Neural cell (in vitro differentiated cells): ENCODE measurements at regions not wholly inside any gene's neighbourhood (a gene's known extent, or its start where the extent isn't known, plus 50 kb on each side); places are given as distances from the start of the nearest gene placed in this dataset.

Source experiments
- H2AFZ ChIP-seq: fragments of 200-600, 300-800 bp; sonication (generic), shearing (Covaris generic); 2 replicates; pipeline ENCODE4 v1.6.0; 2014; ENCODE audit warnings: low read depth, mild to moderate bottlenecking, antibody characterized with exemption, low read length, moderate library complexity
- H3F3A ChIP-seq: fragments of 200-600 bp; shearing (Covaris generic); 2 replicates; pipeline ENCODE4 v1.6.1; 2016; ENCODE audit warnings: mild to moderate bottlenecking, moderate library complexity, mixed read lengths, antibody characterized with exemption, low read length; ENCODE audit not compliant: insufficient read depth, poor library complexity, severe bottlenecking
- H3K27ac ChIP-seq: fragments of 200-600, 300-800 bp; sonication (generic), shearing (Covaris generic); 2 replicates; pipeline ENCODE4 v1.5.1; 2014; ENCODE audit warnings: mild to moderate bottlenecking, low read length, moderate library complexity
- H3K27me3 ChIP-seq: fragments of 300-800, 200-600 bp; sonication (generic), shearing (Covaris generic); 2 replicates; pipeline ENCODE4 v1.6.0; 2014; ENCODE audit warnings: mild to moderate bottlenecking, low read depth, low read length, moderate library complexity; ENCODE audit not compliant: insufficient read depth
- H3K36me3 ChIP-seq: fragments of 300-800, 200-600 bp; sonication (generic), shearing (Covaris generic); 2 replicates; pipeline ENCODE4 v1.5.1; 2014; ENCODE audit warnings: mild to moderate bottlenecking, antibody characterized with exemption, low read length, moderate library complexity; ENCODE audit not compliant: insufficient read depth
- H3K4me2 ChIP-seq: fragments of 300-800, 200-600 bp; sonication (generic), shearing (Covaris generic); 2 replicates; pipeline ENCODE4 v1.6.0; 2014; ENCODE audit warnings: mild to moderate bottlenecking, low read length
- H3K4me3 ChIP-seq: fragments of 300-800, 200-600 bp; sonication (generic), shearing (Covaris generic); 2 replicates; pipeline ENCODE4 v1.5.1; 2014; ENCODE audit warnings: mild to moderate bottlenecking, low read length, moderate library complexity
- H3K79me2 ChIP-seq: fragments of 200-600 bp; shearing (Covaris generic); replicated peaks from 2 replicates; pipeline ENCODE4 v1.6.0; 2014; ENCODE audit warnings: mild to moderate bottlenecking, low read length, moderate library complexity; ENCODE audit not compliant: insufficient read depth
- H3K9ac ChIP-seq: fragments of 300-800, 200-600 bp; sonication (generic), shearing (Covaris generic); 2 replicates; pipeline ENCODE4 v1.6.1; 2016; ENCODE audit warnings: mild to moderate bottlenecking, low read length, mixed read lengths
- H3K9me2 ChIP-seq: fragments of 200-600 bp; shearing (Covaris generic); 2 replicates; pipeline ENCODE4 v1.6.1; 2016; ENCODE audit warnings: mild to moderate bottlenecking, low read length, mixed read lengths; ENCODE audit not compliant: insufficient read depth
- H3K9me3 ChIP-seq: fragments of 200-600, 300-800 bp; sonication (generic), shearing (Covaris generic); 2 replicates; pipeline ENCODE4 v1.6.1; 2016; ENCODE audit warnings: mild to moderate bottlenecking, mixed run types, low read length, moderate library complexity, mixed read lengths
- H4K20me1 ChIP-seq: fragments of 200-600 bp; shearing (Covaris generic); 2 replicates; pipeline ENCODE4 v1.6.1; 2016; ENCODE audit warnings: mild to moderate bottlenecking, mixed run types; ENCODE audit not compliant: insufficient read depth
- EP300 ChIP-seq: fragments of 450-650 bp; conservative IDR thresholded peaks from 2 replicates; pipeline ENCODE4 v1.6.1; 2014; ENCODE audit warnings: antibody characterized with exemption, mild to moderate bottlenecking, moderate library complexity; ENCODE audit not compliant: poor library complexity, severe bottlenecking
- EZH2 ChIP-seq: fragments of 200-600, 300-800 bp; shearing (Covaris generic), sonication (generic); IDR thresholded peaks from 2 replicates; pipeline ENCODE4 v1.6.1; 2014; ENCODE audit warnings: antibody characterized with exemption, low read length, borderline replicate concordance, mild to moderate bottlenecking; ENCODE audit not compliant: insufficient read depth, poor library complexity, severe bottlenecking
- MXI1 ChIP-seq: fragments of 450-650 bp; conservative IDR thresholded peaks from 2 replicates; pipeline ENCODE4 v1.6.1; 2014; ENCODE audit warnings: antibody characterized with exemption, mild to moderate bottlenecking; ENCODE audit not compliant: poor library complexity, severe bottlenecking
- POLR2AphosphoS5 ChIP-seq: IDR thresholded peaks from 2 replicates; pipeline ENCODE4 v1.6.1; 2012
- RAD21 ChIP-seq: fragments of 450-650 bp; conservative IDR thresholded peaks from 2 replicates; pipeline ENCODE4 v1.6.1; 2014; ENCODE audit warnings: antibody characterized with exemption, mild to moderate bottlenecking, moderate library complexity
- SMC3 ChIP-seq: fragments of 450-650 bp; conservative IDR thresholded peaks from 2 replicates; pipeline ENCODE4 v1.6.1; 2014; ENCODE audit warnings: antibody characterized with exemption, mild to moderate bottlenecking, moderate library complexity; ENCODE audit not compliant: poor library complexity
- TAF1 ChIP-seq: IDR thresholded peaks from 2 replicates; pipeline ENCODE4 v1.6.1; 2012; ENCODE audit warnings: low read depth
- TF ChIP-seq, protein P1 (sequence below): IDR thresholded peaks from 2 replicates; pipeline ENCODE4 v1.6.1; 2012; ENCODE audit warnings: borderline replicate concordance
- TF ChIP-seq, protein P2 (sequence below): fragments of 450-650 bp; IDR thresholded peaks from 2 replicates; pipeline ENCODE4 v1.5.1; 2014; ENCODE audit warnings: antibody characterized with exemption, mild to moderate bottlenecking, moderate library complexity; ENCODE audit not compliant: poor library complexity, severe bottlenecking

- H2AFZ ChIP-seq: no peak overlapping the region
- H3K9me2 ChIP-seq: no peaks in the 10 kb centered on the region
- no peaks in the 10 kb centered on the region for H3K9me3 ChIP-seq
- H3K4me2 ChIP-seq: no peak overlapping the region
- H3K4me3 ChIP-seq: no peak overlapping the region
- no peak overlapping the region for H3K9ac ChIP-seq
- H3K36me3 ChIP-seq: no peaks in the 10 kb centered on the region
- H3K27me3 ChIP-seq: no peaks in the 10 kb centered on the region
- no peaks in the 10 kb centered on the region for H4K20me1 ChIP-seq
- no peaks in the 10 kb centered on the region for H3K79me2 ChIP-seq
- TF ChIP-seq SMC3 (no peak), MXI1 (no peak), EZH2 (no peak), EP300 (no peak), POLR2AphosphoS5 (no peak)
- TF ChIP-seq, protein P1, sequence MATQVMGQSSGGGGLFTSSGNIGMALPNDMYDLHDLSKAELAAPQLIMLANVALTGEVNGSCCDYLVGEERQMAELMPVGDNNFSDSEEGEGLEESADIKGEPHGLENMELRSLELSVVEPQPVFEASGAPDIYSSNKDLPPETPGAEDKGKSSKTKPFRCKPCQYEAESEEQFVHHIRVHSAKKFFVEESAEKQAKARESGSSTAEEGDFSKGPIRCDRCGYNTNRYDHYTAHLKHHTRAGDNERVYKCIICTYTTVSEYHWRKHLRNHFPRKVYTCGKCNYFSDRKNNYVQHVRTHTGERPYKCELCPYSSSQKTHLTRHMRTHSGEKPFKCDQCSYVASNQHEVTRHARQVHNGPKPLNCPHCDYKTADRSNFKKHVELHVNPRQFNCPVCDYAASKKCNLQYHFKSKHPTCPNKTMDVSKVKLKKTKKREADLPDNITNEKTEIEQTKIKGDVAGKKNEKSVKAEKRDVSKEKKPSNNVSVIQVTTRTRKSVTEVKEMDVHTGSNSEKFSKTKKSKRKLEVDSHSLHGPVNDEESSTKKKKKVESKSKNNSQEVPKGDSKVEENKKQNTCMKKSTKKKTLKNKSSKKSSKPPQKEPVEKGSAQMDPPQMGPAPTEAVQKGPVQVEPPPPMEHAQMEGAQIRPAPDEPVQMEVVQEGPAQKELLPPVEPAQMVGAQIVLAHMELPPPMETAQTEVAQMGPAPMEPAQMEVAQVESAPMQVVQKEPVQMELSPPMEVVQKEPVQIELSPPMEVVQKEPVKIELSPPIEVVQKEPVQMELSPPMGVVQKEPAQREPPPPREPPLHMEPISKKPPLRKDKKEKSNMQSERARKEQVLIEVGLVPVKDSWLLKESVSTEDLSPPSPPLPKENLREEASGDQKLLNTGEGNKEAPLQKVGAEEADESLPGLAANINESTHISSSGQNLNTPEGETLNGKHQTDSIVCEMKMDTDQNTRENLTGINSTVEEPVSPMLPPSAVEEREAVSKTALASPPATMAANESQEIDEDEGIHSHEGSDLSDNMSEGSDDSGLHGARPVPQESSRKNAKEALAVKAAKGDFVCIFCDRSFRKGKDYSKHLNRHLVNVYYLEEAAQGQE: no peak
- no peak overlapping the region for H3K27ac ChIP-seq
- no peaks in the 10 kb centered on the region for H3F3A ChIP-seq
These were observed 1132.4 kb downstream of the BRD1 start for GRCh38 chr22:48695251-48695650.

DNA sequence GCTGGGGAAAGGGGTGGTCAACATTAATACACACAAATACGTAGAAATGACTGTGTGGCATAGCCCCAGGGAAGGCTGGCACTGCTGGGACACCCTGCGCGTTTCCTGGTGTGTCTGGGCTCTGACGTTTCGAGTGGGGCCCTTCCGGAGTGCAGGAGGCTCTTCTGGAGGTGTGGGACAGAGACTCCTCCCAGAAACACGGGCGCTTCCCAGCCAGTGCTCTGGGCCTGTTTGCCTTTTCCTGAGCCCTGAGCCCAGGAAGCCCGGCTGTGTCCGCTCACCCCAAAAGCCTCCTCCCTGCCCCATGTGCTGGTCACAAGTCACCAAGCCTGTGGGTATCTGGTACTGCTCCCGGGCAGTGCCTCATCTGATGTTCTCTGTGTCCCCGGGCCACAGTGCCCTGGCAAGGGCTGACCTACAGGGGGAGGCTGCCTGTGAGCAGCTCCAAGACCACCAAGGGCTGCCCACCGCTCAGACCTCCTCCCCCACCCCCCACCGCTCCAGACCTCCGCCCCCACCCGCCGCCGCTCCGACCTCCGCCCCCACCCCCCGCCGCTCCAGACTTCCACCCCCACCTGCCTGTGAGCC lies 1133.3 kb downstream of the BRD1 start:
- no peaks in the 10 kb centered on the region for H3K27me3 ChIP-seq
- H3K9me2 ChIP-seq: no peaks in the 10 kb centered on the region
- TF ChIP-seq EP300: no peak
- TF ChIP-seq RAD21: no peak
- no peak for TF ChIP-seq POLR2AphosphoS5
- no peak for TF ChIP-seq MXI1
- TF ChIP-seq TAF1: no peak
- TF ChIP-seq, protein P2, sequence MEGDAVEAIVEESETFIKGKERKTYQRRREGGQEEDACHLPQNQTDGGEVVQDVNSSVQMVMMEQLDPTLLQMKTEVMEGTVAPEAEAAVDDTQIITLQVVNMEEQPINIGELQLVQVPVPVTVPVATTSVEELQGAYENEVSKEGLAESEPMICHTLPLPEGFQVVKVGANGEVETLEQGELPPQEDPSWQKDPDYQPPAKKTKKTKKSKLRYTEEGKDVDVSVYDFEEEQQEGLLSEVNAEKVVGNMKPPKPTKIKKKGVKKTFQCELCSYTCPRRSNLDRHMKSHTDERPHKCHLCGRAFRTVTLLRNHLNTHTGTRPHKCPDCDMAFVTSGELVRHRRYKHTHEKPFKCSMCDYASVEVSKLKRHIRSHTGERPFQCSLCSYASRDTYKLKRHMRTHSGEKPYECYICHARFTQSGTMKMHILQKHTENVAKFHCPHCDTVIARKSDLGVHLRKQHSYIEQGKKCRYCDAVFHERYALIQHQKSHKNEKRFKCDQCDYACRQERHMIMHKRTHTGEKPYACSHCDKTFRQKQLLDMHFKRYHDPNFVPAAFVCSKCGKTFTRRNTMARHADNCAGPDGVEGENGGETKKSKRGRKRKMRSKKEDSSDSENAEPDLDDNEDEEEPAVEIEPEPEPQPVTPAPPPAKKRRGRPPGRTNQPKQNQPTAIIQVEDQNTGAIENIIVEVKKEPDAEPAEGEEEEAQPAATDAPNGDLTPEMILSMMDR: no peak
- TF ChIP-seq, protein P1: no peak
- TF ChIP-seq EZH2: no peak
- TF ChIP-seq SMC3: no peak
- no peaks in the 10 kb centered on the region for H3F3A ChIP-seq
- H3K9me3 ChIP-seq: no peaks in the 10 kb centered on the region
- no peak overlapping the region for H3K4me3 ChIP-seq
- H3K27ac ChIP-seq: no peak overlapping the region
- no peaks in the 10 kb centered on the region for H3K36me3 ChIP-seq
- no peak overlapping the region for H2AFZ ChIP-seq
- H3K79me2 ChIP-seq: no peaks in the 10 kb centered on the region
- H3K9ac ChIP-seq: no peak overlapping the region
- no peak overlapping the region for H3K4me2 ChIP-seq
- no peaks in the 10 kb centered on the region for H4K20me1 ChIP-seq
